Ascending aorta (tissue), 2 donors: ENCODE measurements at regions not wholly inside any gene's neighbourhood (a gene's known extent, or its start where the extent isn't known, plus 50 kb on each side); places are given as distances from the start of the nearest gene placed in this dataset.

Experiments used
- DNase-seq, 2 donors: peaks; one replicate each; pipeline ENCODE4 v3.0.0-alpha.2; 2019; ENCODE audit warnings: low spot score in 2 of 2
- H3K27ac ChIP-seq, 2 donors: fragments of 200-600 bp; sonication (generic); one replicate each; pipeline ENCODE4 v1.5.1; 2016 to 2017; ENCODE audit warnings: mild to moderate bottlenecking in 1 of 2
- H3K27me3 ChIP-seq: fragments of 200-600 bp; sonication (generic); one replicate; pipeline ENCODE4 v1.5.1; 2017
- H3K36me3 ChIP-seq, 2 donors: fragments of 200-600 bp; sonication (generic); one replicate each; pipeline ENCODE4 v1.5.1; 2016
- H3K4me1 ChIP-seq, 2 donors: fragments of 200-600 bp; sonication (generic); one replicate each; pipeline ENCODE4 v1.5.1; 2016 to 2017; ENCODE audit warnings: mild to moderate bottlenecking in 1 of 2
- H3K4me3 ChIP-seq, 2 donors: fragments of 200-600 bp; sonication (generic); one replicate each; pipeline ENCODE4 v1.5.1; 2016 to 2017; ENCODE audit warnings: mild to moderate bottlenecking in 1 of 2
- H3K9me3 ChIP-seq, 2 donors: fragments of 200-600 bp; sonication (generic); one replicate each; pipeline ENCODE4 v1.5.1; 2016
- intact Hi-C: fragments of 100-400 bp; cut with DNase I; formaldehyde crosslinking; loops from one replicate; pipeline ENCODE4 v1.15.1; 2023
- TF ChIP-seq, protein P1 (sequence below), 3 experiments: fragments of 200-600 bp in 2 of 3; fragments of 450-650 bp in 1 of 3; sonication (generic) in 2 of 3; IDR thresholded peaks; one replicate each; pipeline ENCODE4 v1.5.1; 2016 to 2019; ENCODE audit warnings: antibody characterized with exemption in 3 of 3, mild to moderate bottlenecking in 1 of 3, moderate library complexity in 1 of 3

DNA sequence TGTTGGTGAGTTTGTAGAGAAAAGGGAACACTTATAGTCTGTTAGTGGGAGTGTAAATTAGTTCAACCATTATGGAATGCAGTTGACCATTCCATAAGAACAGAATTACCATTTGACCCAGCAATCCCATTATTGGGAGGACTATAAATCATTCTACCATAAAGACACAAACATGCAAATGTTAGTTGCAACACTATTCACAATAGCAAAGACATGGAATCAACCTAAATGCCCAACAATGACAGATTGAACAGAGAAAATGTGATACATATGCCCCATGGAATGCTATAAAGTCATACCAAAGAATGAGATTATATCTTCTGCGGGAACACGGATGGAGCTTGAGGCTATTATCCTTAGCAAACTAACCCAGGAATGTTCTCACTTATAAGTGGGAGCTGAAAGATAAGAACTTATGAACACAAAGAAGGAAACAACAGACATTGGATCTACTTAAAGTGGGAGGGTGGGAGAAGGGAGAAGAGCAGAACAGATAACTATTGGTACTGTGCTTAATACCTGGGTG is 1819.2 kb upstream of the ADGRL3 start:
- no peaks in the 10 kb centered on the region for H3K36me3 ChIP-seq
- no peak overlapping the region for H3K4me3 ChIP-seq
- H3K9me3 ChIP-seq: no peaks in the 10 kb centered on the region
- TF ChIP-seq, protein P1, sequence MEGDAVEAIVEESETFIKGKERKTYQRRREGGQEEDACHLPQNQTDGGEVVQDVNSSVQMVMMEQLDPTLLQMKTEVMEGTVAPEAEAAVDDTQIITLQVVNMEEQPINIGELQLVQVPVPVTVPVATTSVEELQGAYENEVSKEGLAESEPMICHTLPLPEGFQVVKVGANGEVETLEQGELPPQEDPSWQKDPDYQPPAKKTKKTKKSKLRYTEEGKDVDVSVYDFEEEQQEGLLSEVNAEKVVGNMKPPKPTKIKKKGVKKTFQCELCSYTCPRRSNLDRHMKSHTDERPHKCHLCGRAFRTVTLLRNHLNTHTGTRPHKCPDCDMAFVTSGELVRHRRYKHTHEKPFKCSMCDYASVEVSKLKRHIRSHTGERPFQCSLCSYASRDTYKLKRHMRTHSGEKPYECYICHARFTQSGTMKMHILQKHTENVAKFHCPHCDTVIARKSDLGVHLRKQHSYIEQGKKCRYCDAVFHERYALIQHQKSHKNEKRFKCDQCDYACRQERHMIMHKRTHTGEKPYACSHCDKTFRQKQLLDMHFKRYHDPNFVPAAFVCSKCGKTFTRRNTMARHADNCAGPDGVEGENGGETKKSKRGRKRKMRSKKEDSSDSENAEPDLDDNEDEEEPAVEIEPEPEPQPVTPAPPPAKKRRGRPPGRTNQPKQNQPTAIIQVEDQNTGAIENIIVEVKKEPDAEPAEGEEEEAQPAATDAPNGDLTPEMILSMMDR (IDR thresholded peaks at IDR 0.05): no peak
- intact Hi-C loops: no loop called here
- no peak for DNase-seq
- no peaks in the 10 kb centered on the region for H3K27me3 ChIP-seq
- no peak overlapping the region for H3K27ac ChIP-seq
- H3K4me1 ChIP-seq: no peaks in the 10 kb centered on the region

DNA sequence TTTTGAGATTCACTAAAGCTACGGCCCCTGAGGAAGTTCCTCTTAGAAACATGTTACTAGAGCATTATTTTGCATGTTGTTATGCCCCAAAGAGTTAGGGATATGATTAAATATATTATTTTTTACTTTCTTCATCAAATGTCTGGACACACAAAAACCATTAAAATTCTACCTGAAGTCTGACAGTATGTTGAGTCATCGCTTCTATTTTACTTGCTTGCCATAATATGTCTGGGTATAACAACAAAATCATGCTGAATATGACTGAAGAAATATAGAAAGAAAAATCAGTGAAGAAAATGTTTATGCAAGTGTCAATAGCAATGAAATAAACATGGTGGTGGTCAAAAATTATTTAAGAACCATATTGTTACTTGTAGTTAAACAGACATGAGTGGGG is 1818.5 kb upstream of the ADGRL3 start:
- no peaks in the 10 kb centered on the region for H3K4me1 ChIP-seq
- intact Hi-C loops: no loop called here
- H3K27ac ChIP-seq: no peak overlapping the region
- no peaks in the 10 kb centered on the region for H3K27me3 ChIP-seq
- H3K9me3 ChIP-seq: no peaks in the 10 kb centered on the region
- no peaks in the 10 kb centered on the region for H3K36me3 ChIP-seq
- DNase-seq: no peak
- H3K4me3 ChIP-seq: no peak overlapping the region
- TF ChIP-seq, protein P1 (IDR thresholded peaks at IDR 0.05): no peak

DNA sequence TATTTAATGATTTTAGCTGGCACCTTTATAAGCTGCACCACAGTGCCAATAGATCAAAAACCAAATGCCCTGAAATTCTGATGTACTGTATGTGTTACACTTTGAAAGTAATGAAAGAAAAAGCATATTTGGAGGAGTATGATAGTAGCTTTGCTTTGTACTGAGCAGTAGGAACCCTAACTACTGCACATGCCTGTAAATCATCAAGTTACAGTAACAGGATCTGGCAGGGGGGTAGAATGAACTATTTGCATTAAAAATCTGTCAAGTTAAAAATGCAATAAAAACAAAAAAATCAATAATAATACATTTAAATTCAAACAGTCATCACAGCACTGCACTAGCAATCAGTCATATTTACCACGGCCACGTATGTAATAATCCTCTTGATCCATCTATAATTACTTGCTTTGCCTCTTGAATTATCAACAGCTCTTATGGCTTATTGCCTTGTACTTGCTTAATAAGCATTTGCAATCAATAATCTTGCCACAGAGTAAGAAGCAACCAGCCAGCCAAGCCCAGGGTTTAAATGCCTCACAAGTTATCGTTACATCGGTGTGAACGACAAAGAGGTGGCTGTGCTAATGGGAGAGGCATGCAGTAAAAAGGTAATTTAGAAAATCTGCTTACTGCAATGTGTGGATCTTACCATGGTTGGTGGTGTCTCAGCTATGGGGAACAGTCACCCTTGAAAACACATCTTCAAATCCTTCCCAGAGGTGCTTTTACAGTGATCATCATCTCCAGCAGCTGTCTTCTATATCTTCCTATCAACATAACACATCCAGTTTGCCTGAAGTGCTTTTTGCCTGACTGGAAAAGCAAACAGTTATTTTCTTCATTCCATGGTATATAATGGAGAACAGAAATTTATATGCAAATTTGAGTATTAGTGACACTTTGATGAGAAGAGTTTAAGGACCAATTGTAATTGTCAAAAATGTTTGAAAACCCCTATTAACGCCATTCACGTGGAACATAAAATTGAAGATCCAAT is 1812.1 kb upstream of the ADGRL3 start:
- Histone ChIP-seq H3K4me1 (no peaks in the 10 kb centered on the region), H3K4me3 (no peak overlapping the region), H3K27ac (no peak overlapping the region), H3K27me3 (no peaks in the 10 kb centered on the region), H3K9me3 (no peaks in the 10 kb centered on the region), H3K36me3 (no peaks in the 10 kb centered on the region)
- intact Hi-C loops: no loop called here
- no peak for DNase-seq
- TF ChIP-seq, protein P1 (IDR thresholded peaks at IDR 0.05): no peak

DNA sequence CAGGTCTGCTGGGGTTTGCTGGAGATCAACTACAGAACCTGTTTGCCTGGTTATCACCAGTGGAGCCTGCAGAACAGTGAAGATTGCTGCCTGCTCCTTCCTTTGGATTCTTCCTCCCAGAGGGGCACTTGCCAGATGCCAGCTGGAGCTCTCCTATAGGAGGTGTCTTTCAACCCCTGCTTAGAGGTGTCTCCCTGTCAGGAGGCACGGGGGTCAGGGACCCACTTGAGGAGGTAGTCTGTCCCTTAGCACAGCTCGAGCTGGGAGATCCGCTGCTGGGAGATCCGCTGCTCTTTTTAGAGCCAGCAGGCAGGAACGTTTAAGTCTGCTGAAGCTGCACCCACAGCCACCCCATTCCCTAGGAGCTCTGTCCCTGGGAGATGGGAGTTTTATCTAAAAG is 1806.3 kb upstream of the ADGRL3 start:
- H3K9me3 ChIP-seq: no peaks in the 10 kb centered on the region
- DNase-seq: no peak
- no peak overlapping the region for H3K27ac ChIP-seq
- no peaks in the 10 kb centered on the region for H3K4me1 ChIP-seq
- intact Hi-C loops: no loop called here
- no peaks in the 10 kb centered on the region for H3K27me3 ChIP-seq
- TF ChIP-seq, protein P1 (IDR thresholded peaks at IDR 0.05): no peak
- H3K4me3 ChIP-seq: no peak overlapping the region
- no peaks in the 10 kb centered on the region for H3K36me3 ChIP-seq

DNA sequence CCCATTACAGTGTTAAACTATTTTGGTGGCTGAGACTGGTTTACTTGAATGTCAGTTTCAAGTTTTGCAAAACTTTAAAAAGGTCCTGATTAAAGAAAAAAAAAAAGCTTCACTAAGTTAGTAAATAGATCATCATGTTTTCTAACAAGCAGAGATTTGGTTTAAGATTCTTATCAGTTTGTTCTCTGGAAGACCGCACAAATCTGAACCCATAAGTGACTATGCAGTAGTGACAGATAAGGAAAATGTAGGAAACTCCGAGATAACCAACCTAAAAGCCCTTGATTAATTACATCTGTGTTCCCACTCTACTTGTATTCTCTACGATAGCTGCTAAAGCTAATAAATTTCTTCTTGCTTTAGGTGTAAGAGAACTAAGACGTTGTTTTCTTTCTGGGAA is 1799.8 kb upstream of the ADGRL3 start:
- intact Hi-C loops: no loop called here
- H3K27ac ChIP-seq: no peak overlapping the region
- no peaks in the 10 kb centered on the region for H3K4me1 ChIP-seq
- DNase-seq: no peak
- H3K27me3 ChIP-seq: no peaks in the 10 kb centered on the region
- no peaks in the 10 kb centered on the region for H3K9me3 ChIP-seq
- TF ChIP-seq, protein P1 (IDR thresholded peaks at IDR 0.05): no peak
- H3K36me3 ChIP-seq: no peaks in the 10 kb centered on the region
- H3K4me3 ChIP-seq: no peak overlapping the region
